Cardiac fibroblast (primary cell): ENCODE measurements at regions not wholly inside any gene's neighbourhood (a gene's known extent, or its start where the extent isn't known, plus 50 kb on each side); places are given as distances from the start of the nearest gene placed in this dataset.

Source experiments
- DNase-seq, 2 donors: peaks; one replicate each; pipeline versions ENCODE4 v3.0.0 to v3.0.0-alpha.2; 2010; ENCODE audit warnings: low read depth in 2 of 2
- H3K4me3 ChIP-seq, 2 donors: replicated peaks in 1 of 2; 1 replicate in 1 of 2; 2 replicates in 1 of 2; pipeline ENCODE4 v1.5.1; 2011; ENCODE audit warnings: low read depth in 2 of 2, low read length in 2 of 2, mild to moderate bottlenecking in 2 of 2, moderate library complexity in 1 of 2
- TF ChIP-seq, protein P1 (sequence below): IDR thresholded peaks from one replicate; pipeline ENCODE4 v1.5.1; 2011; ENCODE audit warnings: low read depth, mild to moderate bottlenecking, low read length, inconsistent platforms

GRCh38 chr14:83128783-83129182, 1595.1 kb upstream of the SEL1L start:
- TF ChIP-seq, protein P1, sequence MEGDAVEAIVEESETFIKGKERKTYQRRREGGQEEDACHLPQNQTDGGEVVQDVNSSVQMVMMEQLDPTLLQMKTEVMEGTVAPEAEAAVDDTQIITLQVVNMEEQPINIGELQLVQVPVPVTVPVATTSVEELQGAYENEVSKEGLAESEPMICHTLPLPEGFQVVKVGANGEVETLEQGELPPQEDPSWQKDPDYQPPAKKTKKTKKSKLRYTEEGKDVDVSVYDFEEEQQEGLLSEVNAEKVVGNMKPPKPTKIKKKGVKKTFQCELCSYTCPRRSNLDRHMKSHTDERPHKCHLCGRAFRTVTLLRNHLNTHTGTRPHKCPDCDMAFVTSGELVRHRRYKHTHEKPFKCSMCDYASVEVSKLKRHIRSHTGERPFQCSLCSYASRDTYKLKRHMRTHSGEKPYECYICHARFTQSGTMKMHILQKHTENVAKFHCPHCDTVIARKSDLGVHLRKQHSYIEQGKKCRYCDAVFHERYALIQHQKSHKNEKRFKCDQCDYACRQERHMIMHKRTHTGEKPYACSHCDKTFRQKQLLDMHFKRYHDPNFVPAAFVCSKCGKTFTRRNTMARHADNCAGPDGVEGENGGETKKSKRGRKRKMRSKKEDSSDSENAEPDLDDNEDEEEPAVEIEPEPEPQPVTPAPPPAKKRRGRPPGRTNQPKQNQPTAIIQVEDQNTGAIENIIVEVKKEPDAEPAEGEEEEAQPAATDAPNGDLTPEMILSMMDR, result no peak
- no peak for DNase-seq
- H3K4me3 ChIP-seq, result no peak overlapping the region

GRCh38 chr14:83129496-83129895, 1595.8 kb upstream of the SEL1L start:
- no peak for DNase-seq
- TF ChIP-seq, protein P1, result no peak

GRCh38 chr14:83133981-83134645, 1600.5 kb upstream of the SEL1L start:
- no peak overlapping the region for H3K4me3 ChIP-seq
- DNase-seq, result no peak
- TF ChIP-seq, protein P1, result no peak

More at GRCh38 chr14:83129496-83129895, 1595.8 kb upstream of the SEL1L start:
- H3K4me3 ChIP-seq, result no peak overlapping the region

GRCh38 chr14:83140756-83141155, 1607.1 kb upstream of the SEL1L start:
- TF ChIP-seq, protein P1, result no peak
- no peak for DNase-seq

DNA sequence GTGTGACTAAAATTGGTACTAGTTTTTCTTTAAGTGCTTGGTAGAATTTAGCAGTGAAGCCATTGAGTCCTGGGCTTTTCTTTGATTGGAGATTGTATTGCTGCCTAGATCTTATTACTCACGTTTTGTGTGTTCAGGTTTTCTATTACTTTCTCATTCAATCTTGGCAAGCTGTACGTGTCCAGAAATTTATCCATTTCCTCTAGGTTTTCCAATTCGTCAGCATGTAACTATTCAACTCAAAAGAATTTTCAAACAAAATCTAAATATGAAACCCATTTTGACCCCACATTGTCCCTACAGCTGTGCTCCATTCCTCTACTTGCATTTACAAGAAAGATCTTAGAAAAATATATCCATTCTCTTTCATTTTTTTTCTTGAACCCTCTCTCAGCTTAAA, 1613.4 kb upstream of the SEL1L start:
- H3K4me3 ChIP-seq, result no peak overlapping the region
- TF ChIP-seq, protein P1, result no peak
- no peak for DNase-seq

More at GRCh38 chr14:83140756-83141155, 1607.1 kb upstream of the SEL1L start:
- H3K4me3 ChIP-seq, result no peak overlapping the region

DNA sequence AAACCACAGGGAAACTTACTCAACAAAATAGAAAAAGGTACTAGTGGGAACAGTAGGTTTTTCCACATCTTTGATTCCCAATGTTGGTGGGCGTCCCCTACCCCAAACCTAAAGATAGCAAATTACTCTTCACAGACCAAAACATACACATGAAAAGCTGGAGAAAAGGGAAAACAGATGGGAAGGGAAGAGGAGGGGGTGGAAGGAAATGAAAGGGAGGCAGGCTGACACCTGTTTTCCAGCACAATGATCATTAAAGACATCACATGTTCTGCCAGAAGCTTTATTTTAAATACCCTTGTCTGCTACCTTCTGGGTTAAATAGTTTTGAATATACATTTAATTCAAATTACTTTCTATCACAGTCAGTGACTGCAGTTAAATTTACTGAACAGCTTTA, 1617.9 kb upstream of the SEL1L start:
- DNase-seq, result no peak
- TF ChIP-seq, protein P1, result no peak
- no peak overlapping the region for H3K4me3 ChIP-seq

GRCh38 chr14:83153081-83153480, 1619.4 kb upstream of the SEL1L start:
- DNase-seq, result no peak
- TF ChIP-seq, protein P1, result no peak
- H3K4me3 ChIP-seq, result no peak overlapping the region
